ENCODE measurements at regions not wholly inside any gene's neighbourhood (a gene's known extent, or its start where the extent isn't known, plus 50 kb on each side); places are given as distances from the start of the nearest gene placed in this dataset.
"Not testable (repeated sequence)": the region's sequence is repeated elsewhere in the genome, so short reads cannot be mapped to it uniquely, and the experiment has no call there.

- DNase-seq (ENCODE audit: low read depth): no peak
- H3K4me3 ChIP-seq (ENCODE audit: low read depth, low read length): no peak overlapping the region
- no peak for TF ChIP-seq CTCF (conservative IDR thresholded peaks at IDR 0.05; ENCODE audit: low read depth, low read length)
Measured at GRCh38 chr1:65079941-65080340, 68.1 kb upstream of the AK4 start.

- no peak overlapping the region for H3K4me3 ChIP-seq (ENCODE audit: low read depth, low read length)
- no peak for TF ChIP-seq CTCF (conservative IDR thresholded peaks at IDR 0.05; ENCODE audit: low read depth, low read length)
- DNase-seq (ENCODE audit: low read depth): no peak
Measured at GRCh38 chr1:65082346-65083040, 65.5 kb upstream of the AK4 start.

- no peak for TF ChIP-seq CTCF (conservative IDR thresholded peaks at IDR 0.05; ENCODE audit: low read depth, low read length)
- H3K4me3 ChIP-seq (ENCODE audit: low read depth, low read length): no peak overlapping the region
- DNase-seq (ENCODE audit: low read depth): peak; percentile 77
Measured at GRCh38 chr1:65083263-65083896, 64.6 kb upstream of the AK4 start.

GRCh38 chr1:65084066-65084465 lies 63.9 kb upstream of the AK4 start:
- no peak overlapping the region for H3K4me3 ChIP-seq (ENCODE audit: low read depth, low read length)
- TF ChIP-seq CTCF (conservative IDR thresholded peaks at IDR 0.05; ENCODE audit: low read depth, low read length): no peak
- no peak for DNase-seq (ENCODE audit: low read depth)

GRCh38 chr1:65087519-65087918 lies 60.5 kb upstream of the AK4 start:
- H3K4me3 ChIP-seq (ENCODE audit: low read depth, low read length); DNase-seq (ENCODE audit: low read depth): not testable (repeated sequence)

GRCh38 chr1:65090406-65090805 lies 57.6 kb upstream of the AK4 start:
- no peak overlapping the region for H3K4me3 ChIP-seq (ENCODE audit: low read depth, low read length)
- DNase-seq (ENCODE audit: low read depth): no peak
- no peak for TF ChIP-seq CTCF (conservative IDR thresholded peaks at IDR 0.05; ENCODE audit: low read depth, low read length)

GRCh38 chr1:65092691-65093090 lies 55.3 kb upstream of the AK4 start:
- TF ChIP-seq CTCF (conservative IDR thresholded peaks at IDR 0.05; ENCODE audit: low read depth, low read length): no peak
- no peak overlapping the region for H3K4me3 ChIP-seq (ENCODE audit: low read depth, low read length)
- DNase-seq (ENCODE audit: low read depth): no peak

All from epithelial cell of proximal tubule (primary cell).